GM19351 (cell line): ENCODE measurements at regions not wholly inside any gene's neighbourhood (a gene's known extent, or its start where the extent isn't known, plus 50 kb on each side); places are given as distances from the start of the nearest gene placed in this dataset.

Experiments
- ATAC-seq: cut with Tn5 transposase; IDR thresholded peaks from one replicate; pipeline ENCODE4 v1.9.1; 2021; ENCODE audit warnings: mild to moderate bottlenecking, moderate library complexity; ENCODE audit not compliant: unreplicated experiment

DNA sequence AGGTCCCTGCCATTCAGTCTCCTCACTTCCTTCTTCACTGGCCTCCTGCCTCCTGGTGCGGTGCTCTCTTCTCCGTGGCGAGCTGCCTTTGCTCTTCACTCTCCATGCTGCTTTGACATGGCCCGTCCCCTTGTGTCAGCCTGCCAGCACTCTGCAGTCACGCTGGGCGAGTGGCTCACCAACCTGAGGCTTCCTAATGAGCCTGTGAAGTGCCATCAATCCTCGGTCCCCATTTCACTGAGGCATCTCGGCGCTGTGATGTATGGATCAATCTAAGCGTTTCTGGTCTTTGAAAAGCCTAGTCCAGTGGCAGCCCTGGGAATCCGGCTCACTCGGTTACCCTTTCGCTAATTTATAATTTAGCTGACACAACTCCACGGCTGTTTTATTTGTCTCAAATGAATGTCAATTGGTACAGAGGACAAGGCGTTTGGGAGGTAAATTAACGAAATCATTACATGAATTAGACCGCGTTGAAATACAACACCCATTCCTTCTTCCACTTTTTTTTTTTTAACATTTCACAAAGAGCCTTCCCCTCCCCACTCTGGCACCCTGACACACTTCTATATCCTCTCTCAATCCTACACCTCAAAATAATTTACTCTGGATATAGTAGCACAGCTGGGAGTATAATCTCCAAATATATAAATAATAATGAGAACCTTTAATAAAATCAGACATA, 610.7 kb downstream of the TMEM114 start:
- ATAC-seq = no peak

- ATAC-seq = no peak
Measured at GRCh38 chr16:7976563-7976962, 613.7 kb downstream of the TMEM114 start.

GRCh38 chr16:7976125-7976524, 614.2 kb downstream of the TMEM114 start:
- ATAC-seq = no peak

DNA sequence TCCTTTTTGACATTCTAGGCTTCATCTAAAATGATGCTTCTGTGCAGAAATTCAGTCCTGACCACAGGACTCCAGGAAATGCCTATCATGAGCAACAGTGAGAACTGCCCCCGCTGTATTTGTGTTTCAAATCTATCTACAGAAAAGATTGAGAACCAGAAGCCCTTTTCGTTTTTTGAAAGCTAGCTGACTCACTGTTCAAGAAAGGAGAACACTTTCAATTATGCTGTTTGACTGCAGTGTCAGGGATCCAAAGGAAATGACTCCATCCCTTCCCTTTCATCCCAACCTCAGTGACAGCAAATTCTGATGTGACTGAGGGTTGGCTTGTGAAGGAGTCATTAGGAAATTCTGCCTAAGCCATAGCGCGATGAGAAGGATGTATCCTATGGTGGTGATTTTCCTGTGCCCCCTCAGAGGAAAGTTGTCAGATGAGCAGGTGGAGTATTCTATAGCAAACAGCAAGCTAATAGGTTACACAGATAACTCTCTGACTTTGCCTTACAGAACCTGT, 622.3 kb downstream of the TMEM114 start:
- ATAC-seq = no peak

GRCh38 chr16:7964744-7965143, 625.6 kb downstream of the TMEM114 start:
- no peak for ATAC-seq

- ATAC-seq = no peak
Measured at GRCh38 chr16:7964167-7964566, 626.1 kb downstream of the TMEM114 start.

DNA sequence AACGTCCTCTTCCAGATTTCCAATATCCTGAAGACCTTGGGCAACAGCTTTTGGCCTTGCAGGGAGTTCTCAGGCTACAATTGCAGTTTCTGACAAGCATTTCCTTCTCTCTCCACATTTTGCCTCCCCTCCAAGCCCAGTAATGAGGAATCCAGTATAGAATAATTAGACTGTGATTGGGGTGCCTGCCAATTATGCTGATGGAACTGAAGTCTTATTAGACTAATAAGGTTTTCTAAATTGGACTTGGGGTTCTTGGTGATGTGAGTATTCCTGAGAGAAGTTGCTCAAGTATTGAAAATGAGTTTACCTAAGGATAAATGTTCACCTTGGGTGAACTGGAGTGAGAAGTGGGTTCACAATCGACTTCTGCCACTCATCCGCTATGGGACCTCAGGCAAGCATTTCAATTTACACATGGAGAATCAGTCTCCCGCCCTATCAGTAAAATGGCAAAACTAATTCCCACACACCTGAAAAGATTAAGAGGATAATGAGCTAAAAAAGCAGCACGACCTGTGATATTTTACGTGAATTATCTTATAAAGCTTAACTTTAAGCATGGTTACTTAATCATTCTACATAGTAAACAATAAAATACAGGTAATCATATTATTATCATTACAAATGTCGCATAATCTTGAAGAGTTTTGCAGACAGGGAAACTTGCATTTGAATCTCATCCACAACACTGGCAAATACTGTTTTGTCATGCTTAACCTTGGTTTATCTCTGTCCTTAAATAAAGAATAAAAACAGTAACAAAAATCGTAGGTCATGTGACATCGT, 628.0 kb downstream of the TMEM114 start:
- no peak for ATAC-seq

DNA sequence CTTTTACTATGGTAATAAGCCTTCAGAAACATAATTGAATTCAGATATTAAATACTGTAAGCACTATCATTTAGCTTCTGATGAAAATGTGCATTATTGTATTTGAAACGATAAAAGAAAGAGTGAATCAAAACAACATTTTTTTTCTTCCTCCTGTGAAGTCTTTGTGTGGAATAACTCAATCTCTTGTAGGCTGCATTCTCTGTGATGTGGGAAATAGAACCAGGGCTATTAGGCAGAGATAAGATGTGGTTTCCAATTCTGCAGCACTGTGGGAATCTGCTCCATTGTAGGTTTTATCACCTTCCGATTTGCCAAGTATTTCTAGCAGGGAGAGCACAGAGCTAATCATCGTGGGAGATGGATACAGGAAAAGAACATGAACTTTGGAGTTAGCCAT, 624.5 kb downstream of the RBFOX1 start:
- no peak for ATAC-seq

- ATAC-seq = no peak
Measured at GRCh38 chr16:7953360-7953759, 620.7 kb downstream of the RBFOX1 start.

DNA sequence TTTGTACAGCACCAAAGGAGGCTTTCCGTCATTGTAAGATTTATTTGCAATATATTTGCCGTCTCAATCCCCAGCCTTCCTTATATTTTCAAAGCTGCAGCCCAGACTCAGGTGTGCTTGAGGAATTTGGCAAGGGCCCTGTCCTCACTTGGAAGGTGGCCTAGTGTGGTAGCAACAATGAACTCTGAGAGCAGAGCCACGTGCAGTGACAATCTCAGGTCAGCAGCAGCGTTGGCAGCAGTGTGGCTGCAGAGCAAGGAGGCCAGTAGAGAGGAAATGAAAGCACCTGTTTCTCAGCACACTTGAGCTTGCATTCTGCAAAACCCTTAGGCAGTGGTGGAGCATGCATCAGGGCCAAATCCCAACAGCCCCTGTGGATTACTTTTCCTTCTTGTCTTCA, 613.5 kb downstream of the RBFOX1 start:
- ATAC-seq = no peak

- no peak for ATAC-seq
Measured at GRCh38 chr16:7938175-7938574, 605.5 kb downstream of the RBFOX1 start.

GRCh38 chr16:7921345-7921744, 588.7 kb downstream of the RBFOX1 start:
- ATAC-seq = no peak

DNA sequence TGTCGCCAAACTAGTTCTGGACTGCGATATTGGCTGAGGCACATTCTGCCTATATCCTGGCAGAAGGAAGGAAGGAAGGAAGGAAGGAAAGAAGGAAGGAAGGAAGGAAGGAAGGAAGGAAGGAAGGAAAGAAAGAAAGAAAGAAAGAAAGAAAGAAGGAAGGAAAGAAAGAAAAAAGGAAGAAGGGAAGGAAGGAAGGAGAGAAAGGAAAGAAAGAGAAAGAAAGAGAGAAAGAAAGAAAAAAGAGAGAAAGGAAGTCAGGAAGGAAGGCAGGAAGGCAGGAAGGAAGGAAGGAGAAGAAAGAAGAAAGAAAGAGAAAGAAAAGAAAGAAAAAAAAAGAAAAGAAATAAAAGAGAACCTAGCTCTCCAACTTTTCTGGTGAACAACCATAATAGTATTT, 587.1 kb downstream of the RBFOX1 start:
- no peak for ATAC-seq

DNA sequence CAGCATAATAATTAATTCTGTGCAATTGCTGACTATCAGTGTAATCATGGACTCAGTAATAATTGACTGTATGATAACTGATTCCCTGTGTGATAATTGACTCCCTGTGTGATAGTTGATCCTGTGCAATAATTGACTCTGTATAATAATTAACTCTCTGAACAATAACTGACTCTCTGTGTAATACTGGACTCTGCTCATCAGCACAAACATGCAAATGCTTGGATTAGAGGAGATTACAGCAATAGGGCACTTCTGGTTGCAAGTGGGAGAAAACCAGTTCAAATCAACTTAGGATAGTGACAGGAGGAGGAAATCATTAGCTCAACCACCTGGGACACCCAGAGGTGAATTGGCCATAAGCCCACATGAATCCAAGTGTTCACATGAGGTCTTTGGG, 582.1 kb downstream of the RBFOX1 start:
- no peak for ATAC-seq

- no peak for ATAC-seq
Measured at GRCh38 chr16:7912132-7912531, 579.5 kb downstream of the RBFOX1 start.

DNA sequence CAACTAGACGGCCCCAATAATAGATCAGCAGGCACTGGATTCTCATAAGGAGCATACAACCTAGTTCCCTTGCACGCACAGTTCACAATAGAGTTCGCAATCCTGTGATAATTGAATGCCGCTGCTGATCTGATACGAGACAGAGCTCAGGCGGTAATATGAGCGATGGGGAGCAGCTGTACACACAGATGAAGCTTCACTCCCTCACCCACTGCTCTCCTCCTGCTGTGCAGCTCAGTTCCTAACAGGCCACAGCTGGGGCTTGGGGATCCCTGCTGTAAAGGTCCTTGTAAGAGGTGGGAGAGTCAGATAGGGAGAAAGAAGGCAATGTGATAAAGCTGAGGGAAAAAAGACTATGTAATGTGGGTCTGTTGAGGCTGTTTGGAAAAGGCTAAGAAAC, 577.5 kb downstream of the RBFOX1 start:
- ATAC-seq = no peak

- ATAC-seq = no peak
Measured at GRCh38 chr16:7888411-7888810, 555.8 kb downstream of the RBFOX1 start.

DNA sequence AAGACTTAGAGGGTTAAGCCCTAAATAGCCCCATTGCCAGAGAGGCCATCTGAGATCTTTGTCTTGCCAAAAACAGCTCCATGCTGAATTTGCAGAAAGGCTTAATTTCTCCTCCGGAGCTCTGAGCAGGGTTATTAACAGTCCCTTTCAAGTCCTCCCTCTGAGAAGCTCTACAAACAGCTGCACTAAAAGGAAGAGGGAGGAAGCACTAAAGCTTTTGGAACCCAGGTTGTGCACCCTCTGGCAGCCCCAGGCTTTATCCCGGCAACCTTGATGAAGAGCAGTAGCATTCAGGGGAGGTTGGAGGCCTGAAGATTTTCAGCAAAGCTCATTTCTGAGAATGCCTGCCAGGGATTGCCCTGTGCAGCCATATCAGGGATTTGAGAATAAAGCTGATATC, 554.7 kb downstream of the RBFOX1 start:
- ATAC-seq = no peak

DNA sequence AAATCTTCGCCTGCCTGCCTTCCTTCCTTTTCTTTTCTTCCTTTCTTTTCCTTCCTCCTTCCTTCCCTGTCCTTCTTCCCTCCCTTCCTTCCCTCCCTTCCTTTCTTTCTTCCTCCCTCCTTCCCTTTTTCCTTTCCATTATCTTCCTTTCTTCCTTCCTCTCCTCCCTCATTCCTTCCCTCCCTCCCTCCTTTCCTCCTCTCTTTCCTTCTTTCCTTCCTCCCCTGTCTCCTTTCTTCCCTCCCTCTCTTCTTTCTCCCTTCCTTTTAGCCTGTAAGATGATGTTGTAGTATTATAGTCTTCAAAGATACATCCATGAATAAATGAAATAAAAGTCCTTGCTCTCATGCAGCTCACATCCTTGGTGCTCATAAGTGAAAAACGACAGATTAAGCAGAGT, 539.3 kb downstream of the RBFOX1 start:
- ATAC-seq = no peak

DNA sequence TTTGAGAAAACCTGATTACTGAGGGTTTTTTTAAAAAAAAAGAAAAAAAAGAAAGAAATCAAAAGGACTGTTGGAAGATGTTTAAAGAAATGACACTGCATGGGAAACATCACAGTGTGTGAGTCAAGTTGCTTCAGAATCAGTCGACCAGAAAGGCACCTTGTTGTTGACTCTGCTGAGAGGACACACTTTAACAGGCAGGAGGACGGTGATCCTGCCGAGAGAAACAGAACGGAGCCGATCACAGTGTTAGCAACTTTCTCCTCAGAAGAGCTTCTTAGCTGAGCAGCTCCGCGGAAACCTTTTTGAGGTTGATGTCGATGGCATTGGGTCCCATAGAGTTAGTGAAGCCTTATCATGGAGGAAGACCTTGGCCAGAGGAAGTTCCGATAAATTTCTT, 538.7 kb downstream of the RBFOX1 start:
- ATAC-seq = no peak

DNA sequence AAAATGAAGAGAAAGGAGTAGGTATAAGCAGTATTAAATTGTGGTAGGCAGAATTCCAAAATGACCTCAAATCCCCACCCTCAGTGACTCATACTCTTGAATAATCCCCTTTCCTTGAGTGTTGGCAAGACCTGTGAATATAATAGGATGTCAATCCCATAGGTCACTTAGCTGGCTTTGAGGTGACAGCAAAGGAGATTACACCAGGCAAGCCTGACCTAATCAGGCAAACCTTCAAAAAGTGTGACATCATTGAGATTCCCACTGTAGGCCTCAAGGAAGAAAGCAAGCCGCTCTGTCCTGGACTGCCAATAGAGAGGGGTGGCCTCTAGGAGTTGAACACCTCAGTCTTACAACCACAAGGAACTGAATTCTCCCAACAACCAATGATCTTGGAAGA, 535.2 kb downstream of the RBFOX1 start:
- no peak for ATAC-seq

DNA sequence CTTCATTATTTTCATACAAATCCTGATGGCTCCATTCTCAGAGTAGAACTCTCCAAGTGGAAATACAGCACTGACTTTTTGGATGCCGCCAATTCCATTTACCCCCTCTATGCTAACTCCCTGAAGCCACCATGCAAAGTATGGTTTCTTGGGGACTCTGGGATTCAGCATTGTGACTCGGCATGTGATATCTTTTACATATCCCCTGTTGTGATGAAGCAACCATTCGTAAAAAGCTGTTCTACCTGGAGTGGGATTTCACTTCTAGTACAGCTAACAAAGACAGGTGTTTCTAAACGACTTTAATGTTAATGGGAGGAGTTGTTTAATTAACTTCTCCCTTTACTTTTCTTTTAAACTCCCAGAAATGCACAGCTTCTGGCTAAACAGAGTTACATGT, 533.5 kb downstream of the RBFOX1 start:
- ATAC-seq = no peak
